H9 (cell line): ENCODE measurements at regions not wholly inside any gene's neighbourhood (a gene's known extent, or its start where the extent isn't known, plus 50 kb on each side); places are given as distances from the start of the nearest gene placed in this dataset.

Source experiments
- DNase-seq: peaks from one replicate; pipeline ENCODE4 v3.0.0-alpha.2; 2017
- H2AFZ ChIP-seq: one replicate; pipeline ENCODE4 v1.6.1; 2013; ENCODE audit warnings: mild to moderate bottlenecking, low read length, control low read depth, moderate library complexity
- H2AK5ac ChIP-seq: 2 replicates; pipeline ENCODE4 v1.6.1; 2013; ENCODE audit warnings: low read length, control low read depth, mixed read lengths; ENCODE audit not compliant: insufficient read length
- H2BK120ac ChIP-seq: one replicate; pipeline ENCODE4 v1.6.1; 2013; ENCODE audit warnings: low read depth, mild to moderate bottlenecking, low read length, control low read depth, inconsistent platforms; ENCODE audit not compliant: poor library complexity, severe bottlenecking
- H2BK12ac ChIP-seq: 2 replicates; pipeline ENCODE4 v1.6.1; 2013; ENCODE audit warnings: low read length, control low read depth, mixed read lengths, low read depth; ENCODE audit not compliant: insufficient read length
- H2BK15ac ChIP-seq: 2 replicates; pipeline ENCODE4 v1.6.1; 2013; ENCODE audit warnings: low read depth, low read length, control low read depth
- H2BK20ac ChIP-seq: one replicate; pipeline ENCODE4 v1.6.1; 2013; ENCODE audit warnings: low read depth, mild to moderate bottlenecking, low read length, control low read depth, inconsistent platforms; ENCODE audit not compliant: poor library complexity, severe bottlenecking
- H2BK5ac ChIP-seq: 2 replicates; pipeline ENCODE4 v1.6.1; 2013; ENCODE audit warnings: low read length, control low read depth, mixed read lengths; ENCODE audit not compliant: insufficient read length
- H3K14ac ChIP-seq: 2 replicates; pipeline ENCODE4 v1.6.1; 2013; ENCODE audit warnings: low read length, control low read depth; ENCODE audit not compliant: insufficient read depth
- H3K18ac ChIP-seq: 2 replicates; pipeline ENCODE4 v1.6.1; 2013; ENCODE audit warnings: low read depth, mild to moderate bottlenecking, mixed read lengths, low read length, control low read depth; ENCODE audit not compliant: insufficient read length
- H3K23ac ChIP-seq: 2 replicates; pipeline ENCODE4 v1.6.1; 2013; ENCODE audit warnings: low read length, control low read depth, mixed read lengths, low read depth; ENCODE audit not compliant: insufficient read length
- H3K23me2 ChIP-seq: 2 replicates; pipeline ENCODE4 v1.6.1; 2013; ENCODE audit warnings: low read depth, mild to moderate bottlenecking, mixed read lengths, low read length, control low read depth; ENCODE audit not compliant: insufficient read length, poor library complexity, severe bottlenecking
- H3K27ac ChIP-seq: 2 replicates; pipeline ENCODE4 v1.5.1; 2013; ENCODE audit warnings: low read length, control low read depth, mixed read lengths, low read depth; ENCODE audit not compliant: insufficient read length
- H3K27me3 ChIP-seq: 2 replicates; pipeline ENCODE4 v1.6.1; 2013; ENCODE audit warnings: low read length, control low read depth, inconsistent platforms; ENCODE audit not compliant: insufficient read depth
- H3K4ac ChIP-seq: 2 replicates; pipeline ENCODE4 v1.6.1; 2013; ENCODE audit warnings: low read depth, mild to moderate bottlenecking, control low read depth, inconsistent platforms, low read length, moderate library complexity
- H3K4me1 ChIP-seq: 2 replicates; pipeline ENCODE4 v1.6.1; 2013; ENCODE audit warnings: low read length, control low read depth, inconsistent platforms; ENCODE audit not compliant: insufficient read depth
- H3K4me2 ChIP-seq: 2 replicates; pipeline ENCODE4 v1.6.1; 2013; ENCODE audit warnings: low read length, control low read depth, mixed read lengths; ENCODE audit not compliant: insufficient read length, insufficient read depth
- H3K56ac ChIP-seq: 2 replicates; pipeline ENCODE4 v1.6.1; 2013; ENCODE audit warnings: low read depth, mild to moderate bottlenecking, mixed read lengths, low read length, control low read depth; ENCODE audit not compliant: insufficient read length
- H3K79me1 ChIP-seq: 2 replicates; pipeline ENCODE4 v1.6.1; 2013; ENCODE audit warnings: low read depth, mild to moderate bottlenecking, moderate library complexity, low read length, control low read depth, inconsistent platforms; ENCODE audit not compliant: insufficient read depth, poor library complexity, severe bottlenecking
- H3K79me2 ChIP-seq: 2 replicates; pipeline ENCODE4 v1.6.1; 2013; ENCODE audit warnings: low read length, control low read depth, inconsistent platforms; ENCODE audit not compliant: insufficient read depth
- H3K9ac ChIP-seq: 2 replicates; pipeline ENCODE4 v1.6.1; 2013; ENCODE audit warnings: low read length, control low read depth, mixed read lengths; ENCODE audit not compliant: insufficient read length; ENCODE audit errors: extremely low read depth
- H3K9me3 ChIP-seq: one replicate; pipeline ENCODE4 v1.6.1; 2013; ENCODE audit warnings: low read depth, low read length, inconsistent platforms; ENCODE audit not compliant: control insufficient read depth
- H3T11ph ChIP-seq: one replicate; pipeline ENCODE4 v1.6.1; 2013; ENCODE audit warnings: mild to moderate bottlenecking, low read length, control low read depth, inconsistent platforms
- H4K20me1 ChIP-seq: one replicate; pipeline ENCODE4 v1.6.1; 2013; ENCODE audit not compliant: control insufficient read depth, insufficient read length, insufficient read depth
- H4K5ac ChIP-seq: 2 replicates; pipeline ENCODE4 v1.6.1; 2013; ENCODE audit warnings: low read depth, mild to moderate bottlenecking, mixed read lengths, low read length, control low read depth; ENCODE audit not compliant: insufficient read length
- H4K8ac ChIP-seq: replicated peaks from 2 replicates; pipeline ENCODE4 v1.6.1; 2013; ENCODE audit warnings: low read length, control low read depth, mixed read lengths, low read depth; ENCODE audit not compliant: insufficient read length
- H4K91ac ChIP-seq: 2 replicates; pipeline ENCODE4 v1.6.1; 2013; ENCODE audit warnings: low read depth, mild to moderate bottlenecking, moderate library complexity, mixed read lengths, low read length, control low read depth; ENCODE audit not compliant: insufficient read length
- H3K27ac Mint-ChIP-seq, 3 experiments: 2 replicates in 2 of 3; 3 replicates in 1 of 3; pipeline ENCODE4 v1.8.0; 2020 to 2021; ENCODE audit warnings: mixed read lengths in 3 of 3, mild to moderate bottlenecking in 1 of 3, moderate library complexity in 1 of 3
- H3K27me3 Mint-ChIP-seq: 2 replicates; pipeline ENCODE4 v1.8.0; 2021; ENCODE audit warnings: low read depth, mild to moderate bottlenecking, moderate library complexity, mixed read lengths
- H3K36me3 Mint-ChIP-seq, 3 experiments: 2 replicates in 2 of 3; 3 replicates in 1 of 3; pipeline ENCODE4 v1.8.0; 2020 to 2021; ENCODE audit warnings: low read depth in 3 of 3, mixed read lengths in 3 of 3; ENCODE audit not compliant: insufficient read depth in 1 of 3
- H3K4me1 Mint-ChIP-seq, 2 experiments: 2 replicates each; pipeline ENCODE4 v1.8.0; 2020; ENCODE audit warnings: mixed read lengths in 2 of 2
- H3K4me3 Mint-ChIP-seq, 2 experiments: 2 replicates in 1 of 2; 3 replicates in 1 of 2; pipeline ENCODE4 v1.8.0; 2020 to 2021; ENCODE audit warnings: mild to moderate bottlenecking in 2 of 2, mixed read lengths in 2 of 2, moderate library complexity in 1 of 2
- H3K9me3 Mint-ChIP-seq, 2 experiments: 2 replicates in 1 of 2; 3 replicates in 1 of 2; pipeline ENCODE4 v1.8.0; 2020; ENCODE audit warnings: mild to moderate bottlenecking in 2 of 2, mixed read lengths in 2 of 2, moderate library complexity in 1 of 2
- WGBS: extraction: QIAGEN DNeasy Blood & Tissue Kit; methylation state at CpG from one replicate; pipeline ENCODE4 v1.1.7; 2013; ENCODE audit warnings: missing lambda C conversion rate, low lambda C conversion rate, mixed read lengths; ENCODE audit not compliant: insufficient read length; ENCODE audit errors: extremely low coverage; 5-methylcytosine and 5-hydroxymethylcytosine counted together
- TF ChIP-seq, protein P1 (sequence below): fragments of 200-600 bp; sonication (generic); conservative IDR thresholded peaks from 3 replicates; pipeline ENCODE4 v1.8.0; 2021; ENCODE audit warnings: antibody characterized with exemption, mild to moderate bottlenecking

- Mint-ChIP-seq H3K4me3 (no peak overlapping the region), H3K27ac (peak overlapping the region in 1 of 3 experiments; percentile 35; a peak in 1 of 7 replicates), H3K36me3 (no peaks in the 10 kb centered on the region; a peak in 1 of 7 replicates), H3K4me1 (peaks cover 5 to 12% of the 10 kb centered on the region in 2 experiments), H3K27me3 (no peaks in the 10 kb centered on the region; the same call in 1 of the 2 replicates), H3K9me3 (no peaks in the 10 kb centered on the region; a peak in 1 of 5 replicates)
- Histone ChIP-seq H3K9ac (no peak overlapping the region), H3K23me2 (no peaks in the 10 kb centered on the region), H2BK12ac (no peak overlapping the region), H2BK5ac (no peak overlapping the region), H3K79me2 (no peaks in the 10 kb centered on the region), H2BK20ac (no peak overlapping the region), H4K91ac (no peak overlapping the region), H2BK15ac (no peak overlapping the region), H2BK120ac (no peak overlapping the region), H3K14ac (no peak overlapping the region), H3K9me3 (no peaks in the 10 kb centered on the region), H2AFZ (no peak overlapping the region), H3K18ac (no peak overlapping the region), H3K23ac (no peak overlapping the region), H3K4me2 (no peak overlapping the region), H2AK5ac (no peak overlapping the region), H4K5ac (no peak overlapping the region), H3K56ac (no peak overlapping the region), H3K4ac (no peak overlapping the region), H3K4me1 (no peaks in the 10 kb centered on the region), H4K20me1 (no peaks in the 10 kb centered on the region), H3K27ac (no peak overlapping the region), H3K27me3 (no peaks in the 10 kb centered on the region), H3K79me1 (no peaks in the 10 kb centered on the region), H3T11ph (no peak overlapping the region), H4K8ac (no peak overlapping the region)
- no peak for DNase-seq
- TF ChIP-seq, protein P1, sequence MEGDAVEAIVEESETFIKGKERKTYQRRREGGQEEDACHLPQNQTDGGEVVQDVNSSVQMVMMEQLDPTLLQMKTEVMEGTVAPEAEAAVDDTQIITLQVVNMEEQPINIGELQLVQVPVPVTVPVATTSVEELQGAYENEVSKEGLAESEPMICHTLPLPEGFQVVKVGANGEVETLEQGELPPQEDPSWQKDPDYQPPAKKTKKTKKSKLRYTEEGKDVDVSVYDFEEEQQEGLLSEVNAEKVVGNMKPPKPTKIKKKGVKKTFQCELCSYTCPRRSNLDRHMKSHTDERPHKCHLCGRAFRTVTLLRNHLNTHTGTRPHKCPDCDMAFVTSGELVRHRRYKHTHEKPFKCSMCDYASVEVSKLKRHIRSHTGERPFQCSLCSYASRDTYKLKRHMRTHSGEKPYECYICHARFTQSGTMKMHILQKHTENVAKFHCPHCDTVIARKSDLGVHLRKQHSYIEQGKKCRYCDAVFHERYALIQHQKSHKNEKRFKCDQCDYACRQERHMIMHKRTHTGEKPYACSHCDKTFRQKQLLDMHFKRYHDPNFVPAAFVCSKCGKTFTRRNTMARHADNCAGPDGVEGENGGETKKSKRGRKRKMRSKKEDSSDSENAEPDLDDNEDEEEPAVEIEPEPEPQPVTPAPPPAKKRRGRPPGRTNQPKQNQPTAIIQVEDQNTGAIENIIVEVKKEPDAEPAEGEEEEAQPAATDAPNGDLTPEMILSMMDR: no peak
- no CpG with 5 or more reads among the region's 7 CpGs for WGBS
Measured at GRCh38 chr9:91101611-91102168, 260.0 kb downstream of the AUH start.
